Osteoblast (primary cell): ENCODE measurements at regions not wholly inside any gene's neighbourhood (a gene's known extent, or its start where the extent isn't known, plus 50 kb on each side); places are given as distances from the start of the nearest gene placed in this dataset.
"Not testable (repeated sequence)": the region's sequence is repeated elsewhere in the genome, so short reads cannot be mapped to it uniquely, and the experiment has no call there.

Experiments used
- DNase-seq: peaks from one replicate; pipeline ENCODE4 v3.0.0; 2011; ENCODE audit warnings: low spot score, mixed read lengths; ENCODE audit not compliant: insufficient read length; ENCODE audit errors: missing footprints
- H2AFZ ChIP-seq: 2 replicates; pipeline ENCODE4 v1.6.0; 2011; ENCODE audit warnings: mild to moderate bottlenecking, low read length
- H3K27ac ChIP-seq: 2 replicates; pipeline ENCODE4 v1.5.1; 2011; ENCODE audit warnings: mild to moderate bottlenecking, low read depth, low read length, moderate library complexity
- H3K27me3 ChIP-seq: 2 replicates; pipeline ENCODE4 v1.6.0; 2012; ENCODE audit warnings: mild to moderate bottlenecking, control low read depth, inconsistent platforms, low read length, moderate library complexity; ENCODE audit not compliant: insufficient read depth
- H3K36me3 ChIP-seq: 2 replicates; pipeline ENCODE4 v1.5.1; 2011; ENCODE audit warnings: mild to moderate bottlenecking, low read length, control low read depth, moderate library complexity; ENCODE audit not compliant: insufficient read depth
- H3K4me1 ChIP-seq: 2 replicates; pipeline ENCODE4 v1.5.1; 2011; ENCODE audit warnings: mild to moderate bottlenecking, low read length, control low read depth, moderate library complexity; ENCODE audit not compliant: insufficient read depth
- H3K4me2 ChIP-seq: 2 replicates; pipeline ENCODE4 v1.6.0; 2011; ENCODE audit warnings: mild to moderate bottlenecking, low read length; ENCODE audit not compliant: insufficient read depth
- H3K4me3 ChIP-seq: fragments of 200-600 bp; sonication (generic); 3 replicates; pipeline ENCODE4 v1.5.1; 2012; ENCODE audit warnings: mild to moderate bottlenecking, low read length, inconsistent platforms; ENCODE audit not compliant: insufficient read depth
- H3K79me2 ChIP-seq: 2 replicates; pipeline ENCODE4 v1.6.0; 2012; ENCODE audit warnings: mild to moderate bottlenecking, low read length, control low read depth, inconsistent platforms; ENCODE audit not compliant: insufficient read depth
- H3K9me3 ChIP-seq: 2 replicates; pipeline ENCODE4 v1.5.1; 2011; ENCODE audit warnings: low read depth, low read length, control low read depth
- H4K20me1 ChIP-seq: 2 replicates; pipeline ENCODE4 v1.6.0; 2012; ENCODE audit warnings: mild to moderate bottlenecking, low read length, control low read depth; ENCODE audit not compliant: insufficient read depth
- TF ChIP-seq, protein P1 (sequence below): IDR thresholded peaks from 2 replicates; pipeline ENCODE4 v1.5.1; 2011; ENCODE audit warnings: mild to moderate bottlenecking, low read depth, low read length, moderate library complexity; ENCODE audit errors: extremely low read depth

DNA sequence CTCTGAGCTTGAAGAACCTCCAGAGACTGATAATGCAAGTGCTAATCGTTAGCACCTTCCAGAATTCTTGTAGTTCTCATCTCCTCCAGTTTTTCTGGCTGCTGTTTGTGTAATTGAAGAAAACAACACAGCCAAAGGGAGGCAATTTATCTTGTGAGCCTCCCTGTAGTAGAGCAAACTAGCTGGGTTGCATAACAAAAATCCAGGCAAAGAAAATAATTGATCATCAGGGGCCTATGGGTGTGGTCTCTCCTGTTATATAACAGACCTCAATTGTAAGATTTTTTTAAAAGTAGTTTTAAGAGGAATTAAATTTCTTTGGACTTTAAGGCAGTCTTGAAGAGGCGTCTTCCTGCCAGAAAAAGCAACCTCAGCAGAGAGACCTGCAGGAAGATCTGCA, 817.0 kb downstream of the CENPC start:
- Histone ChIP-seq H3K36me3 (no peaks in the 10 kb centered on the region), H3K27me3 (no peaks in the 10 kb centered on the region), H2AFZ (no peak overlapping the region), H3K4me3 (no peak overlapping the region), H3K9me3 (no peaks in the 10 kb centered on the region), H3K4me2 (no peak overlapping the region), H3K79me2 (no peaks in the 10 kb centered on the region), H3K4me1 (no peaks in the 10 kb centered on the region), H4K20me1 (no peaks in the 10 kb centered on the region), H3K27ac (no peak overlapping the region)
- no peak for DNase-seq
- TF ChIP-seq, protein P1, sequence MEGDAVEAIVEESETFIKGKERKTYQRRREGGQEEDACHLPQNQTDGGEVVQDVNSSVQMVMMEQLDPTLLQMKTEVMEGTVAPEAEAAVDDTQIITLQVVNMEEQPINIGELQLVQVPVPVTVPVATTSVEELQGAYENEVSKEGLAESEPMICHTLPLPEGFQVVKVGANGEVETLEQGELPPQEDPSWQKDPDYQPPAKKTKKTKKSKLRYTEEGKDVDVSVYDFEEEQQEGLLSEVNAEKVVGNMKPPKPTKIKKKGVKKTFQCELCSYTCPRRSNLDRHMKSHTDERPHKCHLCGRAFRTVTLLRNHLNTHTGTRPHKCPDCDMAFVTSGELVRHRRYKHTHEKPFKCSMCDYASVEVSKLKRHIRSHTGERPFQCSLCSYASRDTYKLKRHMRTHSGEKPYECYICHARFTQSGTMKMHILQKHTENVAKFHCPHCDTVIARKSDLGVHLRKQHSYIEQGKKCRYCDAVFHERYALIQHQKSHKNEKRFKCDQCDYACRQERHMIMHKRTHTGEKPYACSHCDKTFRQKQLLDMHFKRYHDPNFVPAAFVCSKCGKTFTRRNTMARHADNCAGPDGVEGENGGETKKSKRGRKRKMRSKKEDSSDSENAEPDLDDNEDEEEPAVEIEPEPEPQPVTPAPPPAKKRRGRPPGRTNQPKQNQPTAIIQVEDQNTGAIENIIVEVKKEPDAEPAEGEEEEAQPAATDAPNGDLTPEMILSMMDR: no peak

DNA sequence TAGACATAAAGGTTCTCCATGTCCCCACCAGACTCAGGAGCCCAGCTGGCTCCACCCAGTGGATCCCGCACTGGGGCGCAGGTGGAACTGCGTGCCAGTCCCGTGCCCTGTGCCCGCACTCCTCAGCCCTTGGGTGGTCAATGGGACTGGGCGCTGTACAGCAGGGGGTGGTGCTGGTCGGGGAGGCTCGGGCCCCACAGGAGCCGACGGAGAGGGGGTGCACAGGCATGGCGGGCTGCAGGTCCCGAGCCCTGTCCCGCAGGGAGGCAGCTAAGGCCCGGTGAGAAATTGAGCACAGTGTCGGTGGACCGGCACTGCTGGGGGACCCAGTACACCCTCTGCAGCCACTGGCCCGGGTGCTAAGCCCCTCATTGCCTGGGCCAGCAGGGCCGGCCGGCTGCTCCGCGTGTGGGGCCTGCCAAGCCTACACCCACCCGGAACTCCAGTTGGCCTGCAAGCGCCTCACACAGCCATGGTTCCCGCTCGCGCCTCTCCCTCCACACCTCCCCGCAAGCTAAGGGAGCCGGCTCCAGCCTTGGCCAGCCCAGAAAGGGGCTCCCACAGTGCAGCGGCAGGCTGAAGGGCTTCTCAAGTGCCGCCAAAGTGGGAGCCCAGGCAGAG, 832.9 kb downstream of the CENPC start:
- not testable (repeated sequence) for H3K9me3 ChIP-seq, H3K4me1 ChIP-seq, H4K20me1 ChIP-seq, H3K27me3 ChIP-seq, H3K27ac ChIP-seq, H3K79me2 ChIP-seq, H3K36me3 ChIP-seq, DNase-seq, H3K4me2 ChIP-seq, H3K4me3 ChIP-seq, H2AFZ ChIP-seq

- TF ChIP-seq, protein P1: no peak
- Histone ChIP-seq H4K20me1 (no peaks in the 10 kb centered on the region), H3K79me2 (no peaks in the 10 kb centered on the region), H3K27me3 (no peaks in the 10 kb centered on the region), H3K4me1 (no peaks in the 10 kb centered on the region), H3K27ac (no peak overlapping the region), H3K9me3 (no peaks in the 10 kb centered on the region), H3K36me3 (no peaks in the 10 kb centered on the region), H3K4me2 (no peak overlapping the region), H3K4me3 (no peak overlapping the region), H2AFZ (no peak overlapping the region)
- no peak for DNase-seq
Measured at GRCh38 chr4:66704243-66704642, 841.1 kb downstream of the CENPC start.

- H3K9me3 ChIP-seq: no peaks in the 10 kb centered on the region
- H3K27ac ChIP-seq: no peak overlapping the region
- TF ChIP-seq, protein P1: no peak
- H2AFZ ChIP-seq: no peak overlapping the region
- no peak overlapping the region for H3K4me2 ChIP-seq
- no peak for DNase-seq
- H3K36me3 ChIP-seq: no peaks in the 10 kb centered on the region
- no peaks in the 10 kb centered on the region for H3K79me2 ChIP-seq
- H4K20me1 ChIP-seq: no peaks in the 10 kb centered on the region
- no peak overlapping the region for H3K4me3 ChIP-seq
- H3K4me1 ChIP-seq: peaks cover 9% of the 10 kb centered on the region
- H3K27me3 ChIP-seq: no peaks in the 10 kb centered on the region
Measured at GRCh38 chr4:66694739-66695138, 850.6 kb downstream of the CENPC start.
